Erythroblast (primary cell): ENCODE measurements at regions not wholly inside any gene's neighbourhood (a gene's known extent, or its start where the extent isn't known, plus 50 kb on each side); places are given as distances from the start of the nearest gene placed in this dataset.

ENCODE experiments used
- GATA1 ChIP-seq: IDR thresholded peaks from 2 replicates; pipeline ENCODE4 v1.6.1; 2011; ENCODE audit warnings: low read depth, mild to moderate bottlenecking, control low read depth, low read length, moderate library complexity
- POLR2A ChIP-seq: IDR thresholded peaks from 2 replicates; pipeline ENCODE4 v1.6.1; 2011; ENCODE audit warnings: mild to moderate bottlenecking, low read length

DNA sequence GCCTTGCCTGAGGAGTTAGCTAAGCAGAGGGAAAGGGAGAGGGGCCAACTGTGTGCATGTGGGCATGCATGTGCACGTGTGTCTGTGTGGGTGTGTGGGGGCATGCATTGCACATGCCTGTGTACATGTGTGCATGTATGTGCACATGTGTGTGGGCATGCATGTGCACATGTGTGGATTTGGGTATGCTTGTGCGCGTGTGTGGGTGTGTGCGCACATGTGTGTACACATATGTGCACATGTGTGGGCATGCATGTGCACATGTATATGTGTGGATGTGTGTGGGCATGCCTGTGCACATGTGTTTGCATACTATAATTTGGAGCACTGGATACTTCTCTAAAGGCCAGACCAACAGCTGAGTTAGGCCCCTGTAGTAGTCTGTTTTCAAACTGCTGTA, 350.0 kb downstream of the PRDM2 start:
- TF ChIP-seq POLR2A, result no peak
- TF ChIP-seq GATA1, result no peak
